ENCODE measurements at regions not wholly inside any gene's neighbourhood (a gene's known extent, or its start where the extent isn't known, plus 50 kb on each side); places are given as distances from the start of the nearest gene placed in this dataset.
A peak's percentile ranks its signal among the peaks of the same experiment; 100 is the strongest.

- DNase-seq (ENCODE audit: low read depth in 2 of 2) = no peak
Observed at GRCh38 chr4:185987961-185988627, 80.9 kb upstream of the TLR3 start.

GRCh38 chr4:185991770-185992169, 77.2 kb upstream of the TLR3 start:
- no peak for DNase-seq (ENCODE audit: low read depth in 2 of 2)

- no peak for DNase-seq (ENCODE audit: low read depth in 2 of 2)
Observed at GRCh38 chr4:185992585-185992984, 76.4 kb upstream of the TLR3 start.

GRCh38 chr4:185993328-185993973, 75.5 kb upstream of the TLR3 start:
- DNase-seq (ENCODE audit: low read depth in 2 of 2) = peak; percentile 32 to 37

- no peak for DNase-seq (ENCODE audit: low read depth in 2 of 2)
Observed at GRCh38 chr4:185994750-185995149, 74.2 kb upstream of the TLR3 start.

DNA sequence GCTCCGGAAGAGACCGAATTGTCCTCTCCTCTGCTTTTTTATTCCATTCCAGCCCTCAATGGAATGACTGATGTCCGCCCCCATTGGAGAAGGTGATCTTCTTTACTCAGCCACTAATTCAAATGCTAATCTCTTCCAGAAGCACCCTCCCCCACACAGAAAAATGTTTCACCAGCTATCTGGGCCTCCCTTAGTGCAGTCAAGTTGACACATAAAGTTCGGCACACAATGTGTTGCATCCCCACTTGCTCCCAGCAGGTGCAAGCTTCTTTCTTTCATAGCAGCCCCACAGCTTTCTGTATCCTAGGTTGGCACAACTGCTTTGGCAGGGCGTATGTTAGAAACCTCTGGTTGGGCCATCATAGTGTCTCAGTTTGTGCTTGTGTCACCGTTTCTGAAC, 73.3 kb upstream of the TLR3 start:
- DNase-seq (ENCODE audit: low read depth in 2 of 2) = no peak

- no peak for DNase-seq (ENCODE audit: low read depth in 2 of 2)
Observed at GRCh38 chr4:185997296-185997695, 71.7 kb upstream of the TLR3 start.

DNA sequence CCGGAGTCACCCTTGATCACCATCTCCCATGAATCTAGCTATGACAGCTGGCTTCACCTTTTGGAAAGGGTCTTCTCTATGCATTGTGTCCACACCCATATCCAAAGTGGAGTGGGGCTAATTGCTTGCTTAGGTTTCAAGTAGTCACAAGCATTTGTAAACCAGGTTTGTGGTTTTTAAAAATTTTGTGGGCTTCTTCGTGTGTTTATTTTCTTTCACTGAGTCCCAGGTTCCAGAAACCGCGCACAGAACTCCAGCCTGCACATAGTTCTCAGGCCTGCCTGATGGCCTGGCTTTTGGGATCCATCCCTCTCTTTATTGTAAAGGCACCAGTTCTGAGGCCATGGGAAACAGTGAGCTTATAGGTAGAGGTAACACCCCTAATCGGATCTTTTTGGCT, 70.2 kb upstream of the TLR3 start:
- DNase-seq (ENCODE audit: low read depth in 2 of 2) = no peak

DNA sequence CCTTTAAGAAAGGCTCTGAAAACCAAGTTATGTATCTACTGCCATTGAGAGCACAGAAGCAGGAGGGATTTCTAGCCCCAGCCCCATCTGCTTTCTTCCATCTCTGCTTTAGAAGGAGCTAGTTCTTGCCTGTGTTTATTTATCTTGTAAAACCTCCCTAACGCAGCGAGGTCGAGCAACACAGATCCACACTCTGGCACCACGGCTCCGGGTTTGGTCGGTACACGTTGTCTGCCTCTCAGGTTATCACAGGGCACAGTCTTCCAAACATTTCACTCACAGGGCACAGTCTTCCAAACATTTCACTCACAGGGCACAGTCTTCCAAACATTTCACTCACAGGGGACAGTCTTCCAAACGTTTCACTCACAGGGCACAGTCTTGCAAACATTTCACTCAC, 69.7 kb upstream of the TLR3 start:
- DNase-seq (ENCODE audit: low read depth in 2 of 2) = no peak

GRCh38 chr4:186002853-186003252, 66.1 kb upstream of the TLR3 start:
- DNase-seq (ENCODE audit: low read depth in 2 of 2) = no peak

DNA sequence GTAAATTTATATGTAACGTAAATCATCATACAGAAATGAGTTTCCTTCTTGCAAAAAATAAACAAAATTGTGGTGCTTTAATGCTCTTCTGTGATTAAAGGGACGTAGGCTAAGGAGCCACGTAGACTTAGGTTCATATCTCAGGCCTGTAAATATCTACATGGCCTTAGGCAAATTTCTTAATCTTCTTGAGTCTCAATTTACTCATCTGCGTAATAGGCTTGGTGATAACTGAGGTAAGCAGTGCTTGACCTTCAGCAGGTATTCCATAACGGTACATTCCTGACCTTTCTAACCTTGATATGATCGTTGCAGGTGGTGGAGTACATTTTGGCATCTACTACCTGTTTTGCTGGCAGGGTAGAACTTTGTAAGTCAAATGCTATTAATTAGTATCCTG, 65.2 kb upstream of the TLR3 start:
- no peak for DNase-seq (ENCODE audit: low read depth in 2 of 2)

DNA sequence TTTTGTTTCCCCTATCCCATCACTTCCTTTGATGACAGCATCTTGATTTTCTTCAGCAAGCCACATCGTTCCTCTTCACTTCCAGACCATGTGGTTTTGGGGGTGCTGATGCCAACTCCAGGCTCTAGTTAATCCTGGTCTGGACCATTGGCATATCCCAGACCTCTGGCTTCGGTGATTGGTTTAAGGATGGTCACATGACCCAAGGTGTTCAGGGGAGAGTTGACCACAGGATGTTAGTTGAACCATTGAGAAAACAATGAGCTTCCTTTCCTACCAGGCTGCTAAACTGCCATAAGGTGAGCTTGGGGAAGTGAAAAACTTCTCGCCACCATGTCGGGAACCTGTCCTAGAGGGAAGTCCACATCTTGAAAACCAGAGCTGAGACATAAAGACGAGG, 60.9 kb upstream of the TLR3 start:
- DNase-seq (ENCODE audit: low read depth in 2 of 2) = no peak

DNA sequence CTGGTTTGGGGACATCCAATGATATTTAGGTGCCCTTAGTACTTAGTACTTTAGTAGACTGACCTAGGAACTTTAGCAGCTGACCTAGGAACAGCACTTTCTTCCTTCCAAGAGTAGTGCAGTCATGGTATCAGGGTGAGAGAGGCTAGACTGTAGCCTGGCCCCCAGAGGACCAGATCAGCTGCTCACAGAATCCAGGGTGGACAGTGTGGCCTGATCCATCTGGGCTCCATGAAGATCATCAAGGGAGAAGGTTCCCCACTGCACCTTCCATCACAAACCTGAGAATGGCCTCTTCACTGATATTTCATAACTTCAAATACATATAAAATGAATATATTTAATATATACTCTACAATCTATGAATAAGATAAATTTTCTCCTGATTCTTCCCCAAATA, 59.0 kb upstream of the TLR3 start:
- no peak for DNase-seq (ENCODE audit: low read depth in 2 of 2)

- no peak for DNase-seq (ENCODE audit: low read depth in 2 of 2)
Observed at GRCh38 chr4:186010821-186011220, 58.1 kb upstream of the TLR3 start.

- no peak for DNase-seq (ENCODE audit: low read depth in 2 of 2)
Observed at GRCh38 chr4:186012071-186012470, 56.9 kb upstream of the TLR3 start.

GRCh38 chr4:186013419-186014186, 55.4 kb upstream of the TLR3 start:
- DNase-seq (ENCODE audit: low read depth in 2 of 2) = no peak

- peak in 1 of 2 donors; percentile 26 for DNase-seq (ENCODE audit: low read depth in 2 of 2)
Observed at GRCh38 chr4:186015212-186015817, 53.6 kb upstream of the TLR3 start.

GRCh38 chr4:186016796-186017195, 52.2 kb upstream of the TLR3 start:
- peak in 1 of 2 donors; percentile 21 for DNase-seq (ENCODE audit: low read depth in 2 of 2)

DNA sequence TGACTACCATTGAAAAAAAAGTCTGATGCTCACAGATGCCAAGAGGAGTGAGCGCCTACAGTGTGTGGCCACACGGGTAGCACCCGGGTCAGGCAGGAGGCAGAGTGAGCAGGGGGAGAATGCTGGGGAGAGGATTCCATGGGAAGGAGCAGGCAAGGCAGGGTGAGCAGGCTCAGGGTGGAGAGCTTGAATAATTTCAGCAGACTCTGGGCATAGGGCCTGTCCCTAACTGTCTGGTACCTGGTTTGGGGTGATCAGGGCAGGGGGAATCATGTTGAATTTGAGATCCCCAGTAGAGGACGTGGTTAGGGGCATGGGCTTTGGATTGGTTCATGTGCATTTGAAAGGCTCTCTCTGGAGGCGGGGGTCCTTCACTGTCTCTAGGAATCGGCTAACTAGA, 51.2 kb upstream of the TLR3 start:
- DNase-seq (ENCODE audit: low read depth in 2 of 2) = no peak

GRCh38 chr4:186018261-186018660, 50.7 kb upstream of the TLR3 start:
- no peak for DNase-seq (ENCODE audit: low read depth in 2 of 2)

DNA sequence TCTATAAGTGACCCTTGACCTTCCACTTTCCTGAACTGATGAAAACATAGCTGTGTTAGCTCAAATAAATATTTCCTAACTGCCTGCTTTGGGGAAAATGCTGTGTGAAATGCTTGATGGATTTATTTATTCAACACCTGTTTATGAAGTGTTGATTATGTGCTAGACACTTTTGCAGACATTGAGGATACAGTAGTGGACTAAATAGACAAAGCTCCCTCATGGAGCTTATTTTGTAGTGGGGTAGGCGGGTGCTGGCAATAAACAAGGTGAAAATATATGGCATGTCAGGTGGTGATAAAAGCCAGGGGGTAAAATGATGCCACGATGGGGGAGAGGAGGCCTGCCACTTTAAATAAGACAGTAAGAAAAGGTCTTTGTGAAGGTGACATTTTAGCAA, 50.2 kb upstream of the TLR3 start:
- DNase-seq (ENCODE audit: low read depth in 2 of 2) = no peak

Measured in lung microvascular endothelial cell (primary cell).